Smooth muscle cell (in vitro differentiated cells): ENCODE measurements at regions not wholly inside any gene's neighbourhood (a gene's known extent, or its start where the extent isn't known, plus 50 kb on each side); places are given as distances from the start of the nearest gene placed in this dataset.

Experiments used
- DNase-seq: peaks from one replicate; lab custom pipeline; 2025; ENCODE audit not compliant: unreplicated experiment; lab: John Stamatoyannopoulos, UW
- H2AFZ ChIP-seq: fragments of 200-600 bp; sonication (generic); 2 replicates; pipeline ENCODE4 v1.6.0; 2016; ENCODE audit warnings: antibody characterized with exemption, low read depth, mild to moderate bottlenecking
- H3F3A ChIP-seq: fragments of 200-600 bp; sonication (generic); 2 replicates; pipeline ENCODE4 v1.6.0; 2017; ENCODE audit warnings: antibody characterized with exemption, low read depth
- H3K27ac ChIP-seq: fragments of 200-600 bp; sonication (generic); 2 replicates; pipeline ENCODE4 v1.5.1; 2016; ENCODE audit warnings: low read depth, mild to moderate bottlenecking
- H3K27me3 ChIP-seq: fragments of 200-600 bp; sonication (generic); 2 replicates; pipeline ENCODE4 v1.6.1; 2016; ENCODE audit warnings: low read depth, mild to moderate bottlenecking
- H3K36me3 ChIP-seq: fragments of 200-600 bp; sonication (generic); 2 replicates; pipeline ENCODE4 v1.5.1; 2016; ENCODE audit warnings: low read depth
- H3K4me1 ChIP-seq: fragments of 200-600 bp; sonication (generic); 2 replicates; pipeline ENCODE4 v1.5.1; 2016; ENCODE audit warnings: low read depth
- H3K4me2 ChIP-seq: fragments of 200-600 bp; sonication (generic); 2 replicates; pipeline ENCODE4 v1.6.0; 2016; ENCODE audit warnings: mild to moderate bottlenecking
- H3K4me3 ChIP-seq: fragments of 200-600 bp; sonication (generic); 2 replicates; pipeline ENCODE4 v1.5.1; 2016; ENCODE audit warnings: mild to moderate bottlenecking
- H3K79me2 ChIP-seq: fragments of 200-600 bp; sonication (generic); 2 replicates; pipeline ENCODE4 v1.6.0; 2016; ENCODE audit warnings: low read depth, mild to moderate bottlenecking
- H3K9ac ChIP-seq: fragments of 200-600 bp; sonication (generic); 2 replicates; pipeline ENCODE4 v1.6.0; 2016; ENCODE audit warnings: low read depth
- H3K9me3 ChIP-seq: fragments of 200-600 bp; sonication (generic); replicated peaks from 2 replicates; pipeline ENCODE4 v1.5.1; 2016; ENCODE audit warnings: low read depth
- H4K20me1 ChIP-seq: fragments of 200-600 bp; sonication (generic); 2 replicates; pipeline ENCODE4 v1.6.0; 2016; ENCODE audit warnings: low read depth
- WGBS: methylation state at CpG from one replicate; pipeline ENCODE4 v1.1.7; 2016; ENCODE audit warnings: low lambda C conversion rate; 5-methylcytosine and 5-hydroxymethylcytosine counted together
- TF ChIP-seq, protein P1 (sequence below): fragments of 200-600 bp; sonication (generic); IDR thresholded peaks from 2 replicates; pipeline ENCODE4 v1.5.1; 2017; ENCODE audit warnings: borderline replicate concordance, mild to moderate bottlenecking, antibody characterized with exemption; ENCODE audit not compliant: insufficient read depth, poor library complexity, severe bottlenecking

GRCh38 chr20:40294175-40294574 is 394.9 kb downstream of the MAFB start:
- H3K9me3 ChIP-seq = no peaks in the 10 kb centered on the region

DNA sequence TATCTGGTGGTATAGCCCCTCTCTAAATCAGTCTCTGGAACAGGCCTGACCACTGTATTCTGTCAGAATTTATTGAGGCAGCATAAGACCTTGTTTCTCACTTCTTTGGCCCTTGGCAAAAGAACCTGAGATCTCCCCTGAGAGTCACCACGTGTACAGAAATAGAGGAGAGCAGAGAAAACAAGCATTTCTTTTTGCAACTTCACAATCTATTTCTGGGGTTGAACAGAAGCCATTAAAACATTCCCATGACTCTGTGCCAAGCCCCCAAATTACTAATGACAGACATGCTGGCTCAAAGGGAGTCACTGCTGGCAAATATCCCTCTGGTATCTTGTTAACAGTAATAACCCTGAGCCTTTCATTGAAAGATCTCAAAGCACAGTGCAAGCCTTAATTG is 395.3 kb downstream of the MAFB start:
- Histone ChIP-seq H3K36me3 (no peaks in the 10 kb centered on the region), H3K9ac (no peak overlapping the region), H3K9me3 (no peaks in the 10 kb centered on the region), H3K27ac (no peak overlapping the region), H3K27me3 (no peaks in the 10 kb centered on the region), H3K79me2 (no peaks in the 10 kb centered on the region), H3K4me2 (peak overlapping the region; percentile 9), H3K4me1 (no peaks in the 10 kb centered on the region), H4K20me1 (no peaks in the 10 kb centered on the region), H2AFZ (peak overlapping the region; percentile 17), H3K4me3 (no peak overlapping the region), H3F3A (no peaks in the 10 kb centered on the region)
- TF ChIP-seq, protein P1, sequence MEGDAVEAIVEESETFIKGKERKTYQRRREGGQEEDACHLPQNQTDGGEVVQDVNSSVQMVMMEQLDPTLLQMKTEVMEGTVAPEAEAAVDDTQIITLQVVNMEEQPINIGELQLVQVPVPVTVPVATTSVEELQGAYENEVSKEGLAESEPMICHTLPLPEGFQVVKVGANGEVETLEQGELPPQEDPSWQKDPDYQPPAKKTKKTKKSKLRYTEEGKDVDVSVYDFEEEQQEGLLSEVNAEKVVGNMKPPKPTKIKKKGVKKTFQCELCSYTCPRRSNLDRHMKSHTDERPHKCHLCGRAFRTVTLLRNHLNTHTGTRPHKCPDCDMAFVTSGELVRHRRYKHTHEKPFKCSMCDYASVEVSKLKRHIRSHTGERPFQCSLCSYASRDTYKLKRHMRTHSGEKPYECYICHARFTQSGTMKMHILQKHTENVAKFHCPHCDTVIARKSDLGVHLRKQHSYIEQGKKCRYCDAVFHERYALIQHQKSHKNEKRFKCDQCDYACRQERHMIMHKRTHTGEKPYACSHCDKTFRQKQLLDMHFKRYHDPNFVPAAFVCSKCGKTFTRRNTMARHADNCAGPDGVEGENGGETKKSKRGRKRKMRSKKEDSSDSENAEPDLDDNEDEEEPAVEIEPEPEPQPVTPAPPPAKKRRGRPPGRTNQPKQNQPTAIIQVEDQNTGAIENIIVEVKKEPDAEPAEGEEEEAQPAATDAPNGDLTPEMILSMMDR = no peak
- WGBS = 59% methylated on average over 1 of the region's 1 CpG
- DNase-seq = no peak

More at GRCh38 chr20:40294175-40294574, 394.9 kb downstream of the MAFB start:
- no peak for DNase-seq
- Histone ChIP-seq H3K36me3 (no peaks in the 10 kb centered on the region), H2AFZ (peak overlapping the region; percentile 17), H3K27ac (no peak overlapping the region), H3K27me3 (no peaks in the 10 kb centered on the region), H3K79me2 (no peaks in the 10 kb centered on the region), H3K4me1 (no peaks in the 10 kb centered on the region), H3K9ac (no peak overlapping the region), H4K20me1 (no peaks in the 10 kb centered on the region), H3F3A (no peaks in the 10 kb centered on the region), H3K4me2 (peak overlapping the region; percentile 9), H3K4me3 (no peak overlapping the region)
- TF ChIP-seq, protein P1 = no peak
- 91% methylated on average over 6 of the region's 6 CpGs for WGBS

DNA sequence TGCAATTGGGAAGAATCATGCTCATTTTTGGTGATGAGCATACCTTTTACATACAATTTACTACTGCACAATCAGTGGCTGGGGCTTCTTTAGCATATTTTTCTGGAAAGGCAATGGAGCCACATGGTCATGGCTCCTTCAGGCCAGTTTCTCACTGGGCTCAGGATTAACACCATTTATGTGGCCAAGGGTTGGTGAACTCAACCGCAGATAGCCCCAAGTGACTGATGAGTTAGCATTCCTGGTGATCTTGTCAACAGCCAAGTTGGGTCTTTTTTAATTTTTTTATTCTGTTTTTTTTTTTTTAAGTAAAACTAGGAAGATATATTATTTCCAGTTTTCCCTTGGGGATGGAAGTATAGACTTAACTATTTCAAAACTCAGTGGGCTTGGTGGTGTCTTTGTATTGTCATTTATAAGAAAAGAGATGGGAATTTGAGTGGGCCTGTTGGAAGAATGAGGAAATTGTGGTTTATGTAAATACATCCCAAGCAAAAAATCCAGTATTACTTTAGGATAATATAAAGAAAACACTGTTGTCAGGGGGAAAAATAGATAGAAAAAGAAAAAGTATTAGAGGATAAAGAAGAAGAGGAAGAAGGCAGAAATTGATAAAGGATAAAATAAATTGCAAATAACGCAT is 397.4 kb downstream of the MAFB start:
- Histone ChIP-seq H3K9me3 (no peaks in the 10 kb centered on the region), H3K36me3 (no peaks in the 10 kb centered on the region), H3K27me3 (no peaks in the 10 kb centered on the region), H4K20me1 (no peaks in the 10 kb centered on the region), H3K4me3 (no peak overlapping the region), H3K9ac (no peak overlapping the region), H2AFZ (no peak overlapping the region), H3K27ac (no peak overlapping the region), H3K79me2 (no peaks in the 10 kb centered on the region), H3K4me2 (no peak overlapping the region), H3K4me1 (no peaks in the 10 kb centered on the region), H3F3A (no peaks in the 10 kb centered on the region)
- DNase-seq = no peak
- TF ChIP-seq, protein P1 = no peak
- WGBS = 83% methylated on average over 2 of the region's 2 CpGs

GRCh38 chr20:40287683-40288082 is 401.4 kb downstream of the MAFB start:
- Histone ChIP-seq H3K4me1 (no peaks in the 10 kb centered on the region), H4K20me1 (no peaks in the 10 kb centered on the region), H3K27me3 (no peaks in the 10 kb centered on the region), H3K79me2 (no peaks in the 10 kb centered on the region), H3K27ac (no peak overlapping the region), H3K9ac (no peak overlapping the region), H3K4me2 (no peak overlapping the region), H3K4me3 (no peak overlapping the region), H2AFZ (no peak overlapping the region), H3K9me3 (no peaks in the 10 kb centered on the region), H3F3A (no peaks in the 10 kb centered on the region), H3K36me3 (no peaks in the 10 kb centered on the region)
- WGBS = 96% methylated on average over 2 of the region's 2 CpGs
- TF ChIP-seq, protein P1 = no peak
- DNase-seq = no peak
